Stimulated activated naive B cell treated with anti-CD40 and anti-IgM and Interleukin-4, amounts not matched to agents 10 μg/mL and 1 μg/mL and 100 μg/mL, for 72 hours (primary cell): ENCODE measurements at regions not wholly inside any gene's neighbourhood (a gene's known extent, or its start where the extent isn't known, plus 50 kb on each side); places are given as distances from the start of the nearest gene placed in this dataset.

Source experiments
- ATAC-seq, 2 donors: fragments of 150-1000 bp; cut with Tn5 transposase; replicated peaks; 2 replicates each; pipeline ENCODE4 v1.10.0; 2021; ENCODE audit warnings: moderate library complexity in 1 of 2
- DNase-seq: peaks from one replicate; pipeline ENCODE4 v3.0.0; 2021
- H3K27ac Mint-ChIP-seq: one replicate; pipeline ENCODE4 v1.8.0; 2022; ENCODE audit warnings: mild to moderate bottlenecking, mixed read lengths
- H3K27me3 Mint-ChIP-seq, 2 donors: one replicate each; pipeline ENCODE4 v1.8.0; 2022; ENCODE audit warnings: mixed read lengths in 2 of 2
- H3K36me3 Mint-ChIP-seq, 2 donors: one replicate each; pipeline ENCODE4 v1.8.0; 2022; ENCODE audit warnings: mixed read lengths in 2 of 2, mild to moderate bottlenecking in 1 of 2
- H3K4me1 Mint-ChIP-seq, 2 donors: one replicate each; pipeline ENCODE4 v1.8.0; 2022; ENCODE audit warnings: mixed read lengths in 2 of 2, mild to moderate bottlenecking in 1 of 2
- H3K4me3 Mint-ChIP-seq, 2 donors: one replicate each; pipeline ENCODE4 v1.8.0; 2022; ENCODE audit warnings: mild to moderate bottlenecking in 2 of 2, mixed read lengths in 2 of 2, moderate library complexity in 1 of 2
- H3K9me3 Mint-ChIP-seq, 2 donors: one replicate each; pipeline ENCODE4 v1.8.0; 2022; ENCODE audit warnings: mixed read lengths in 2 of 2, mild to moderate bottlenecking in 1 of 2

DNA sequence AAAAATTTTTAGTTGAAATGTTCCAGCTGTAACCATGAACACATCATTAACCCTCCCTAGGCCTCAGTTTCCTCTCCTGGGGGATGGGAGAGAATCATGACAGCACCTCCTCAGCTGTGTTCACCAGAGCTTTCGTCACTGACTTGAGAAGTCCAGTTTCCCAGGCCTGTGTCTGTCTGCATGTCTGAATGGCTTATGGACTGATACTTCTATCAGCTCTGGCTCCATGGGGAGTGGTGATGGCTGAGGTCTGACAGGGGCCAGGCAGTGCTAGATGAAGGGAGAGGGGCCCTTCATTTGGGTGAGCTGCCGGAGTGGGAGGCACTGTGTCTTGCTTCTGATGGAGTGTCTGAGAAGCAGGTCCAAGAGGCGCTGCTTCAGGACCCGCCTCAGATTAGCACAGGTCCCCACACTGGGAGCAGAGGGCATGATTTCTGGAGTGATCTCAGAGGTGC, 192.9 kb downstream of the PTPN20 start:
- Mint-ChIP-seq H3K4me3 (no peak overlapping the region), H3K27ac (no peak overlapping the region), H3K27me3 (no peaks in the 10 kb centered on the region), H3K36me3 (no peaks in the 10 kb centered on the region), H3K4me1 (peaks cover 16 to 25% of the 10 kb centered on the region in 2 donors), H3K9me3 (no peaks in the 10 kb centered on the region)
- DNase-seq (no peak), ATAC-seq (no peak)

DNA sequence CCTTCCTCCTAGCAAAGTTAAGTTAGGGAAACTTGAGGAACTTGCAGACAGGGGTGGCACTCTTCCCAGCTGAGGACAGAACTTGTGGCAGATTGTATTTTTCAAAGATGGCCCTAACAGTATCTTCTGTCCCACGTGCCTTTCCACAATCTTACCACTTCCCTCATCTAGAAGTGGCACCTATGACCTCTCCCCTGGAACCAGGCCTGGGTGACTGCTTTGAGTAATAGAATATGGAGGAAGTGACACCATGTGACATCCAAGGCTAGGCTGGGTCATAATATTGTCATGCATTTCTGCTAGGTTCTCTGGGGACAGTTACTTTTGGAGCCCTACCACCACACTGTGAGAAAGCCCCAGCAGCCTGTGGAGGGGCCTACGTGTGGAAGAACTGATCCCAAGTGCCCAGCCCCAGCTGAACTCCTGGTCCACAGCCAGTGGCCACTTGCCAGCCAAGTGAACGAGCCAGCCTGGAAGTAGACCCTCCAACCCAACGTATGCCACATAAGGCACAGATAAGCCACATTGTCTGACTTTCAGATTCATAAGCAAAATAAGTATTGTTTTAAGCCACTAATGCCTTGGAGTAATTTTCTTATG, 193.7 kb downstream of the PTPN20 start:
- Mint-ChIP-seq H3K27ac (peak overlapping the region; percentile 28), H3K9me3 (no peaks in the 10 kb centered on the region), H3K27me3 (no peaks in the 10 kb centered on the region), H3K4me3 (no peak overlapping the region), H3K36me3 (no peaks in the 10 kb centered on the region), H3K4me1 (peaks cover 16 to 25% of the 10 kb centered on the region in 2 donors)
- DNase-seq (peak; percentile 20), ATAC-seq (peak; percentile 93 to 95)

DNA sequence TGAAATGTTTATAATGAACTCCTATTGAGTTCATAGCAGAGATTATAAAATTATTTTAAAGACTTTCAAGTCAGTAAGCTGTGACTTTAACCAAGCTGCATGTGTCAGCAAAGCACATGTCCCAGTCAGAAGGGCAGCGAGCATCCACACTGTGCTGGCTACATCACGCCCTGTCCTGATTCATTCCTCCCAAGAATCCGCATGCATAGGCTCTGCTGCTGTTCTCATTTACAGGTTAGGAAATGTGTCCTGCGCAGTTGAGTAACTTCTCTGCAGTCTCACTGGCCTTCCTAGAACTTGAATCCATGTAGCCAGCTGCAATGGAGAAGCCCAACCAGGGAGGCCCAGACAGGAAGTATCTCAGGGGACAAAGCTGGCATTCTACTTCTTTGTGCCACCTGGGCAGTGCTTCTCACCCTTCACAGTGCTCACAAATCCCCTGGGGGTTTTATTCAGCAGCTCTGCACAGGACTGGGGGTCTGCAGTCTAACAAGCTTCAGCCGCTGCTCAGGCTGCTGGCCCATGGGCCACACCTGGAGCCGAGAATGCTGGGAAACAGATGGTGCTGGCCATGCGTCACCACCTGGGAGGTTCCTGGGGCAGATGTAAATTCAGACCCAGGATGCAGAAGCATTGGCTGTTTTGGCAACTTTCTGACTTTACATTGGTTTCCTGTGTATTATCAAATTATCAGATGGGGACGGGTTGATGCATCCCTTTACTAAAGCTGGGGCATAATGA, 192.8 kb upstream of the GDF10 start:
- Mint-ChIP-seq H3K27ac (no peak overlapping the region), H3K4me1 (peaks cover 16 to 25% of the 10 kb centered on the region in 2 donors), H3K36me3 (no peaks in the 10 kb centered on the region), H3K9me3 (no peaks in the 10 kb centered on the region), H3K27me3 (no peaks in the 10 kb centered on the region), H3K4me3 (no peak overlapping the region)
- no peak for DNase-seq
- ATAC-seq = no peak

DNA sequence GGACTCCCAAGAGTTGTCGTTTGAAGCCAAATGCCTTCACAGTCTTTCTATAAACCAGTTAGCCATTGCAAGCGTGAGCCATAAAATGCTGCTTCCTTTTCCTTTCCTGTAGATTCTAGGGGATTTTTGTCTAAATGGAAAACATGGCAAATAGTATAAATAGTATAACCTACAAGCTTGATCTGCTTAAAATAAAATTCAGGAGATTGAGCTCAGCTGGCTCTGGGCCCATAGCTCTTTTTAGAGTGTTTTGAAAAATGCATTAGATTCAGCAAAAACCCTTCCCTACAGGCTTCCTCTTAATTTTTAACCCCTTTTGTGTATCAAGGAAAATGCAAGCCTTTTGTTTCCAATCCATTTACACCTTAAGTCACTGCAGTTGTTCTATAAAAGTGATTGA, 190.1 kb upstream of the GDF10 start:
- peaks cover 11 to 17% of the 10 kb centered on the region in 2 donors for H3K4me1 Mint-ChIP-seq
- DNase-seq (no peak), ATAC-seq (no peak)
- no peaks in the 10 kb centered on the region for H3K36me3 Mint-ChIP-seq
- H3K27ac Mint-ChIP-seq = no peak overlapping the region
- peaks cover 5 to 11% of the 10 kb centered on the region in 2 donors for H3K27me3 Mint-ChIP-seq
- no peaks in the 10 kb centered on the region for H3K9me3 Mint-ChIP-seq
- H3K4me3 Mint-ChIP-seq = no peak overlapping the region

DNA sequence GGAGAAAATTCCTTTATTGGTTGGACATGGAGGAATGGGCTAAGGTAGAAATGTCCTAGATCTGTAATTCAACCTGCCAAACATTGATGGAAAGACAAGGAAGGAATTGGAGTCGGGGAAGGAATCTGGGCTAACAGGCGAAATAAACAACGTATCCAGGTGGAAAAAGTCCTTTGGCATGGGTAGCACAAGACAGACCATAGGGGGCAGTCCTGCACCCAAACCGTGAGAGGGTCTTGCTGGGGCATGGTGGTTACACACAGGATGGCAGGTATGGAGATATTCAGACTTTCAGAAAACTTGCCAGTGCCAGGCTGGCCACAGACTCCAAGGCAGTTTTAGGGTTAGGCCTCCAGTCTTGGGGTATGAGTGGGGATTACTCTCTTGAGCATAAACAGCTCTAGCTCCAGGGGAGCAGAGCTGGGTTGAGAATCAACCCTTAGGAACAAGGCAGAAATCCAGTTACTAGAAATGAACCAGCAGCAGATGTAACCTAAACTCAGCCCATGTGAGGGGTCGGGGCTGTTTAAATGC, 188.6 kb upstream of the GDF10 start:
- Mint-ChIP-seq H3K27me3 (peaks cover 5 to 11% of the 10 kb centered on the region in 2 donors), H3K4me3 (no peak overlapping the region), H3K27ac (no peak overlapping the region), H3K36me3 (no peaks in the 10 kb centered on the region), H3K9me3 (no peaks in the 10 kb centered on the region), H3K4me1 (peaks cover 7 to 8% of the 10 kb centered on the region in 2 donors)
- ATAC-seq = no peak
- no peak for DNase-seq

DNA sequence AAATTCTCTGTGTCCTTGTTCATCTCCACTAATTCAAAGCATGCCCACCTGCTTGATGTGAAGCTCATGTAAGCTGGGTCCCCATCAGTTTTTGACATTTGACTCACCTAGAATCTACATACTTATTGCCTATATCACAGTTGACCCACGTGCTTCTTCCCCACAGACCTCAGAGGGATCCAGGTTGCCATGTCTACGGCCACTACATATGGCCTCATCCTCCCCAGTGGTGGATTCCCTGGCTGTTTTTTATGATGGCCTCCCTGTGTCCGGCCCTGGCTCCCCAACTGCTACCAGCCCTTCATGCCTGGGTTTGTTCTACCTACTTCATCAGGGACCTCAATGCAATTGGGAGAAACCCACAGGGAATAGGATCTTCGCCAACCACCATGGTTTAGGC, 187.4 kb upstream of the GDF10 start:
- Mint-ChIP-seq H3K27ac (no peak overlapping the region), H3K4me3 (no peak overlapping the region), H3K4me1 (peaks cover under 1 to 2% of the 10 kb centered on the region in 2 donors), H3K27me3 (peaks cover 5 to 11% of the 10 kb centered on the region in 2 donors), H3K36me3 (no peaks in the 10 kb centered on the region), H3K9me3 (no peaks in the 10 kb centered on the region)
- ATAC-seq = no peak
- DNase-seq = no peak

DNA sequence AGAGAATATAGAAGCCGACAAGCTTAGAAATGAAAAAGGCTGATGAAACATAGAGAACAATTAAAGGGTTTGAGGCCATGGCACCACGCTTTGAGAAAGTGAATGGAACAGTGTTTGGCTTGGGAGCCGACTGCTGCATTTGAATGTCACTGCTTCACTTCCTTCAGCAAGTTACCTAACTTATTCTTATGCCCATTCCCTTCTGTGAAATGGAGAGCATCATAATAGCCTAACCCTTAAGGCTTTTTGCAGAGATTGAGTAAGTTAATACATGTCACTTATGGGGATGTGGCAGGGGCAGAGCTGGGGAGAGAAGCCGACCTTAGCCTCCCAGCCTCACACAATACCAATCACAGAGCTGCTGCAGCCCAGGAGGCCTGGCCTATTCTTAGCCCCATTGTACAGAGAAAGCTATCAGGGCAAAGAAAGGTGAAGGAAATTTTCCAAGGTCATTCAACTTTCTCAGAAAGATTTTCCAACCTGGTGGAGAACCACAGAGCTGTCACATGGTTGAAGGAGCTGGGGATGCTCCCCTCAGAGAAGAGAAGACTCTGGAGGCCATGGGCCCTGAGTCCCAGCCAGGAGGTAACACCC, 186.0 kb upstream of the GDF10 start:
- Mint-ChIP-seq H3K9me3 (no peaks in the 10 kb centered on the region), H3K27me3 (peaks cover 5 to 11% of the 10 kb centered on the region in 2 donors), H3K4me1 (no peaks in the 10 kb centered on the region), H3K27ac (no peak overlapping the region), H3K36me3 (no peaks in the 10 kb centered on the region), H3K4me3 (no peak overlapping the region)
- DNase-seq (no peak), ATAC-seq (no peak)

DNA sequence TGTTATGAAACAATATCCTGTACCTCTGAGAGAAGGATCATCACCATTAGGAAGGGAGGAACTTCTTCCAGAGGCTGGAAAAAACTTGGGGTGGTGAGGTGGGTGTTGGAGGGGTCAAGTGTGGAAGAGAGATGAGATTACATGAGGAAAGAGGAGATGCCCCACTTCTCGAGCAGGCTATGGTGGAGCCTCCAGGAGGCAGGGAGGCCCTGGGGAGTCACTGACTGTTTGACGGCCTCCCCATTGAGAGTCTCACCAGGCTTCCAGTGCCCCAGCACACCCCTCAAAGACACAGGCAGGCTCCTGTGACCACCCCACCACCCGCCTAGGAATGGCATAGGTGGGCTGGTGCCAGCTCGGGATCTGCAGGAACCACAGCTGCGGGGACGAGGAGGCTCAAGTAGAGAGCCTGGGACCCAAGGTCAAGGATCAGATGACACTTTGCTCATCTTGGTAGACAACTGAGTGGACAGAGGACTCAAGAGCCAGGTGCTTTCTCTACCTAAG, 185.3 kb upstream of the GDF10 start:
- no peak overlapping the region for H3K4me3 Mint-ChIP-seq
- no peak for ATAC-seq
- H3K36me3 Mint-ChIP-seq = no peaks in the 10 kb centered on the region
- no peaks in the 10 kb centered on the region for H3K9me3 Mint-ChIP-seq
- H3K27ac Mint-ChIP-seq = no peak overlapping the region
- no peak for DNase-seq
- H3K4me1 Mint-ChIP-seq = no peaks in the 10 kb centered on the region
- peaks cover 5 to 11% of the 10 kb centered on the region in 2 donors for H3K27me3 Mint-ChIP-seq

DNA sequence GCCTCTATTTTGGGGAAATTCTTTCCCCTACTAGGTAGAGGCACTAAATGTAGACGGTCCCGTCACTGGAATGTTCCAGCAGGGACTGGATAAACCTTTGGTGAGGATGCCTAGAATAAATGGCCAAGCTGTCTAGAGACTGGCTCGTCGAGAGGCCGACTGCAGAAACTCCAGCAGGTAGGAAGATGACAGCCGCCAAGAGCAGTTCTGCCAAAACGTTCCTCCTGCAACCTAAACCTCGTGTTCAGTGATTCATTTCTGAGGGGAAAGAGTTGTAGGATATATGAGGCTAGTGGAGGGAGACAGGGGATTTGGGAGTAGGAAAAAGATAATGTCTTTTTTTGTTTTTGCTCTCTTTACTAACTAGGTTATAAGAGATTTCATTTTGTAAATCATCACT, 184.7 kb upstream of the GDF10 start:
- no peak overlapping the region for H3K4me3 Mint-ChIP-seq
- no peaks in the 10 kb centered on the region for H3K9me3 Mint-ChIP-seq
- H3K36me3 Mint-ChIP-seq = no peaks in the 10 kb centered on the region
- ATAC-seq (no peak), DNase-seq (no peak)
- no peak overlapping the region for H3K27ac Mint-ChIP-seq
- no peaks in the 10 kb centered on the region for H3K4me1 Mint-ChIP-seq
- peaks cover 5 to 11% of the 10 kb centered on the region in 2 donors for H3K27me3 Mint-ChIP-seq

DNA sequence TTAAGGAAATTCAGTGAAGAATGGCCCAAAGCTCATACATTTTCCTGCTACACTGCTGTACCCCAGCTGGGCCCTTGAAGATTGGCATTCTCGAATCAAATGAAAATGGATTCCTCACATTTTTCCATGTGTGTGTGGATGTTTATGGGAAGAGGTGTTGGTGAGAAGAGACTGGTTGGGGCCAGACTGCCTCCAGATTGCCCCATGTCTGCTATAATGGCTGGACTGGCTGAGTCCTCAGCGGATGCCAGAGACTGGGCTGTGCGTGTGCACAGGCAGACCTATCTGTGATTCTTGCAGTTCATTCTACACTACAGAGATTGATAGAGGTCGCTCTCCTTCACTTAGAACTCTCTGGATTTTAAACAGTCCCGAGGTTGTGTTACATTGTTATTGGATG, 183.6 kb upstream of the GDF10 start:
- no peak overlapping the region for H3K27ac Mint-ChIP-seq

DNA sequence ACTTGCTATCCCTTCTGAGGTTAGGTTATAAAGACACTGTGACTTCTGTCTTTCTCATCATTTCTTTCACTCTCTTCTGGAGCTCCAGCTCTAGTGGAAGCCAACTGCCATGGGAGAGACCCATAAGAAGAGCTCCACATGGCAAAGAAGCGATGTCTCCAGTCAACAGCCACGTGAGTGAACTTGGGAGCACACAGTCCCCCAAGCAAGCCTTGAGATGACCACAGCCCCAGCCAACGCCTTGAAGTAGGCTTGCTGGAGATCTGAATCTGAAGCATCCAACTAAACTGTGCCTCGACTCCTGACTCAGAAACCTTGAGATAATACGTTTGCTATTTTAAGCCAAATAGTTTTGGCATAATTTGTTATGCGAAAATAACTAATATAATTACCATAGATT, 181.7 kb upstream of the GDF10 start:
- H3K27me3 Mint-ChIP-seq = peaks cover 3 to 8% of the 10 kb centered on the region in 2 donors
- DNase-seq (no peak), ATAC-seq (no peak)
- no peak overlapping the region for H3K27ac Mint-ChIP-seq
- H3K4me1 Mint-ChIP-seq = no peaks in the 10 kb centered on the region
- H3K9me3 Mint-ChIP-seq = no peaks in the 10 kb centered on the region
- no peaks in the 10 kb centered on the region for H3K36me3 Mint-ChIP-seq
- no peak overlapping the region for H3K4me3 Mint-ChIP-seq

More for the DNA sequence above, 183.6 kb upstream of the GDF10 start:
- Mint-ChIP-seq H3K4me1 (no peaks in the 10 kb centered on the region), H3K27me3 (peaks cover 11 to 12% of the 10 kb centered on the region in 2 donors), H3K36me3 (no peaks in the 10 kb centered on the region), H3K9me3 (no peaks in the 10 kb centered on the region), H3K4me3 (no peak overlapping the region)
- DNase-seq (no peak), ATAC-seq (no peak)

DNA sequence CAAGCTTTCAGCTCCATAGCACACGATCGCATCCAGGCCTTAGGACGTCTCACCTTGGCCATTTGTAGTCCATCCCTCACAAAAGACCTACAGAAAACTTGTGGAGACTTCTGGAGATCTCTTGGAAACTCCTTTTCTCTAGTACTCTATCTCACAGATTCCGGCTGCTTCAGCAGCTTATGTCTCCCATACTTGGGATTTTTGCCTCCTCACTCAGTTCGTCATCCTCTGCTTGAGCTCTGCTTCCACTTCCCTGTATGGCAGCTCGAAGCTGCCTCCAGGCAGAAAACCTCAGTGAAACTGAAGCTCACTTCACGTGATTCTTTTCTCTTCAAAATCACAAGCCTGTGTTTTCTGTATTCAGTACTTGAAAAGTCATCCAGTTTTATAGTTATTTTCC, 178.7 kb upstream of the GDF10 start:
- Mint-ChIP-seq H3K27ac (no peak overlapping the region), H3K9me3 (peaks cover 0 to 1% of the 10 kb centered on the region in 2 donors), H3K27me3 (peaks cover 0 to 8% of the 10 kb centered on the region in 2 donors), H3K4me3 (no peak overlapping the region), H3K36me3 (no peaks in the 10 kb centered on the region), H3K4me1 (no peaks in the 10 kb centered on the region)
- ATAC-seq = no peak
- no peak for DNase-seq

DNA sequence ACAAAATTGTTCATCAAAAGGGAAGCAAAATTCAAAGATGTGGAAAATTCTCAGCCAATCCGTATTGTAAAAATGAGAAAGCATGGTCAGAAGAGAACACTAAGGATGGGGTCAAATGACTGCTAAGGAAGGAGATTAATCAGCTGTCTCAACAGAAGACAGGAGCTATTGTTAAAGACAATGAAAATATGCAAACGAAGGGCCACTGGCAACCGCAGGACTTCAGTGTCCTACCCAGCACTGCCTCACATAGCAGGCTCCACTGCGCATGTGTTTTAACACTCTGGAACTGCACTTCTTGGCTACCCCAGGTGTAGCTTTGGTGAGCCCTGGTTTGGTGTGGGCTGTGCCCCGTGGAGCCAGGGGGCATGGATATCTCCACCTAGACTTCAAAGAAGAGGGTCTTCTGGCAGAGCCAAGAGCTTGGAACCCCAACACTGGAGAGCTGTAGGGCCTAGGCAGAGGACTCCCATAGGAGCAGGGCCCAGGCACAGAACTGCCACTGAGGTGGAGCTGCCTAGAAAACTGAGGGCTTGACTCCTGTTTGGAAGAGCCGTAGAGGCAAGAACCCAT, 176.2 kb upstream of the GDF10 start:
- Mint-ChIP-seq H3K27me3 (peaks cover 0 to 8% of the 10 kb centered on the region in 2 donors), H3K4me3 (no peak overlapping the region), H3K4me1 (no peaks in the 10 kb centered on the region), H3K9me3 (peaks cover 0 to 1% of the 10 kb centered on the region in 2 donors), H3K27ac (no peak overlapping the region), H3K36me3 (no peaks in the 10 kb centered on the region)
- ATAC-seq = no peak
- no peak for DNase-seq

DNA sequence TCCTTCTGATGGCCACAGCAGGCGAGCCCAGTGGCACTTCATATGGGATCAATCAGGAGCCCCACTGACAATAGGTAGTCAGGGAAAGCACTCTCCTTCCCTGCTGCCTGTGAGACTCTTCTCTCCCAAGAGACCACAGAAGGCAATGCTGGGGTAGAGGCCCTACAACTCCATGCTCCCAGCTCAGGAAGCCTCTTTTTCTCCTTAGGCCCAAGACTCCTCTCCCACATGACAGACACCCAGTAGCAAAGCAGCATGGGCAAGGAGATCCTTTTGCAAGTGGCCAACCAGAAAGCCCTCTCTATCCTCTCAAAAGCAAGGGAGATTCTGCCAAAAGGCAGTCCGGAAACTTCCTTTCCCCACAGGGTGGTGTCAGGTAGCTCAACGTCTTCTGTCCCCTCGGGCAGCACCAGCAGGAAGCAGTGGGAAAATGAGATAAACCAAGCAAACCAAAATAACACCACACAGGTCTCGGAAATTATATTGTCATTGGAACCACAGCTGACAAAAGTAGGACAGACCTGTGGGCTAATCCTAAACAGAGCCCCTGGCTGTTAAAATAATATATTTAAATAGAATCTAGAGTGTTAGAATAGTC, 172.7 kb upstream of the GDF10 start:
- DNase-seq (no peak), ATAC-seq (no peak)
- Mint-ChIP-seq H3K9me3 (peaks cover 0 to 1% of the 10 kb centered on the region in 2 donors), H3K27me3 (no peaks in the 10 kb centered on the region), H3K4me1 (no peaks in the 10 kb centered on the region), H3K4me3 (no peak overlapping the region), H3K27ac (no peak overlapping the region), H3K36me3 (no peaks in the 10 kb centered on the region)
